ENCODE measurements at regions not wholly inside any gene's neighbourhood (a gene's known extent, or its start where the extent isn't known, plus 50 kb on each side); places are given as distances from the start of the nearest gene placed in this dataset.

DNA sequence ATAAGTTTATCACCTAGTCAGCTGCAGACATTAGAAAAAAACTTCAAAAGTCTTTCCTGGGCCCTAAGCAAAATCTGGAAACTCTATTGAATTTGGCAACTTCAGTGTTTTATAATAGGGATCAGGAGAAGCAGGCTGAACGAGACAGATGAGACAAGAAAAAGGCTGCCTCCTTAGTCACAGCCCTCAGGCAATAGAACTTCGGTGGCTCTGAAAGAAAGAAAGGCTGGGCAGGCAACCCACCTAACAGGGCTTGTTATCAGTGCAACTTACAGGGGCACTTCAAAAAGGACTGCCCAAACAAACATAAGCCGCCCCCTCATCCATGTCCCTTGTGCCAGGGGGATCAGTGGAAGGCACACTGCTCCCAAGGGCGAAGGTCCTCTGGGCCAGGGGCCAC lies 657.9 kb upstream of the HS3ST5 start (continued):
- TF ChIP-seq STAT1 (IDR thresholded peaks at IDR 0.05; ENCODE audit: unreplicated experiment) (no peak), EZH2phosphoT487 (IDR thresholded peaks at IDR 0.05; ENCODE audit: unreplicated experiment) (no peak), NANOG (IDR thresholded peaks at IDR 0.05; ENCODE audit: borderline replicate concordance) (no peak), ZNF331 (CRISPR knock-in tag; IDR thresholded peaks at IDR 0.05; ENCODE audit: low read depth) (no peak), POLR2AphosphoS5 (IDR thresholded peaks at IDR 0.05; ENCODE audit: low read depth) (no peak), CREB1 (CRISPR knock-in tag; IDR thresholded peaks at IDR 0.05; ENCODE audit: low read depth) (no peak)
- TF ChIP-seq, protein P1, sequence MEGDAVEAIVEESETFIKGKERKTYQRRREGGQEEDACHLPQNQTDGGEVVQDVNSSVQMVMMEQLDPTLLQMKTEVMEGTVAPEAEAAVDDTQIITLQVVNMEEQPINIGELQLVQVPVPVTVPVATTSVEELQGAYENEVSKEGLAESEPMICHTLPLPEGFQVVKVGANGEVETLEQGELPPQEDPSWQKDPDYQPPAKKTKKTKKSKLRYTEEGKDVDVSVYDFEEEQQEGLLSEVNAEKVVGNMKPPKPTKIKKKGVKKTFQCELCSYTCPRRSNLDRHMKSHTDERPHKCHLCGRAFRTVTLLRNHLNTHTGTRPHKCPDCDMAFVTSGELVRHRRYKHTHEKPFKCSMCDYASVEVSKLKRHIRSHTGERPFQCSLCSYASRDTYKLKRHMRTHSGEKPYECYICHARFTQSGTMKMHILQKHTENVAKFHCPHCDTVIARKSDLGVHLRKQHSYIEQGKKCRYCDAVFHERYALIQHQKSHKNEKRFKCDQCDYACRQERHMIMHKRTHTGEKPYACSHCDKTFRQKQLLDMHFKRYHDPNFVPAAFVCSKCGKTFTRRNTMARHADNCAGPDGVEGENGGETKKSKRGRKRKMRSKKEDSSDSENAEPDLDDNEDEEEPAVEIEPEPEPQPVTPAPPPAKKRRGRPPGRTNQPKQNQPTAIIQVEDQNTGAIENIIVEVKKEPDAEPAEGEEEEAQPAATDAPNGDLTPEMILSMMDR (conservative IDR thresholded peaks at IDR 0.05; ENCODE audit: low read depth in 2 of 2), result no peak

DNA sequence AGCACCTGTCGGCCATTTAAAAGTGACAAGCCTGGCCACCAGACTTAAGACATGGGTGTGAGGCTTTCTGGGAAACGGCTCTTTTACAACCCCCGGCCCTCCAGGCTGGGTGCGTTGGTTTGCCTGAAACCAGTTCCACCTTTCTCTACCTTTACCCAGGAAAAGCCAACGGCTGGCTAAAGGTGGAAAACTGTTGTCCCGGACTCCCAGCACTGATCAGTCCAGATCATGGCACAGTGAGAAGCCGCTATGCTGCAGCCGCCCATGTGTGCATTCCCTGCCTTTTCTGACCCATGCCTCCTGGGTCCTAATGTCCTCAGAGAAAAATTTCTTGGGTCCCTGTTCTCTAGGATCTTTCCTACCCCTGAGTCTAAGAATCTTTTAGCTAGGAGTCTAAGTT lies 655.7 kb upstream of the HS3ST5 start:
- Mint-ChIP-seq H3K27me3 (ENCODE audit: insufficient read depth, low read depth, poor library complexity) (no peaks in the 10 kb centered on the region), H3K9me3 (peaks cover 13% of the 10 kb centered on the region), H3K36me3 (ENCODE audit: low read depth) (peaks cover 19% of the 10 kb centered on the region; the same call in 2 of the 3 replicates), H3K4me3 (no peak overlapping the region), H3K27ac (no peak overlapping the region), H3K4me1 (peaks cover 12% of the 10 kb centered on the region)
- no peak for DNase-seq (ENCODE audit: low spot score)
- H2AFZ ChIP-seq, result 0 out of 2 replicates have a peak overlapping the region, but pooled peaks have one; percentile 43
- no peaks in the 10 kb centered on the region for H3K79me2 ChIP-seq (replicated peaks; ENCODE audit: insufficient read depth)
- no peak overlapping the region for H3K27ac ChIP-seq (ENCODE audit: low read depth)
- H3F3A ChIP-seq (replicated peaks; ENCODE audit: low read depth), result no peaks in the 10 kb centered on the region
- no peak overlapping the region for H3K4me2 ChIP-seq
- no peaks in the 10 kb centered on the region for H3K27me3 ChIP-seq (ENCODE audit: insufficient read depth)
- H3K4me1 ChIP-seq (ENCODE audit: insufficient read depth), result peaks cover 3% of the 10 kb centered on the region; the same call in 1 of the 2 replicates
- ATAC-seq, result no peak
- no peaks in the 10 kb centered on the region; the same call in 1 of the 2 replicates for H3K9me2 ChIP-seq (ENCODE audit: insufficient read depth)
- no peaks in the 10 kb centered on the region for H4K20me1 ChIP-seq (replicated peaks; ENCODE audit: insufficient read depth)
- no peaks in the 10 kb centered on the region for H3K36me3 ChIP-seq (ENCODE audit: insufficient read depth)
- no peak overlapping the region for H3K4me3 ChIP-seq
- TF ChIP-seq ZNF331 (CRISPR knock-in tag; IDR thresholded peaks at IDR 0.05; ENCODE audit: low read depth) (no peak), JUNB (IDR thresholded peaks at IDR 0.05; ENCODE audit: unreplicated experiment) (no peak), NANOG (IDR thresholded peaks at IDR 0.05; ENCODE audit: borderline replicate concordance) (no peak), CREB1 (CRISPR knock-in tag; IDR thresholded peaks at IDR 0.05; ENCODE audit: low read depth) (no peak), POLR2AphosphoS5 (IDR thresholded peaks at IDR 0.05; ENCODE audit: low read depth) (no peak), STAT1 (IDR thresholded peaks at IDR 0.05; ENCODE audit: unreplicated experiment) (no peak), ZNF114 (CRISPR knock-in tag; IDR thresholded peaks at IDR 0.05) (no peak), EZH2phosphoT487 (IDR thresholded peaks at IDR 0.05; ENCODE audit: unreplicated experiment) (no peak), EZH2 (IDR thresholded peaks at IDR 0.05; ENCODE audit: low read depth, unreplicated experiment) (no peak)
- TF ChIP-seq, protein P2, sequence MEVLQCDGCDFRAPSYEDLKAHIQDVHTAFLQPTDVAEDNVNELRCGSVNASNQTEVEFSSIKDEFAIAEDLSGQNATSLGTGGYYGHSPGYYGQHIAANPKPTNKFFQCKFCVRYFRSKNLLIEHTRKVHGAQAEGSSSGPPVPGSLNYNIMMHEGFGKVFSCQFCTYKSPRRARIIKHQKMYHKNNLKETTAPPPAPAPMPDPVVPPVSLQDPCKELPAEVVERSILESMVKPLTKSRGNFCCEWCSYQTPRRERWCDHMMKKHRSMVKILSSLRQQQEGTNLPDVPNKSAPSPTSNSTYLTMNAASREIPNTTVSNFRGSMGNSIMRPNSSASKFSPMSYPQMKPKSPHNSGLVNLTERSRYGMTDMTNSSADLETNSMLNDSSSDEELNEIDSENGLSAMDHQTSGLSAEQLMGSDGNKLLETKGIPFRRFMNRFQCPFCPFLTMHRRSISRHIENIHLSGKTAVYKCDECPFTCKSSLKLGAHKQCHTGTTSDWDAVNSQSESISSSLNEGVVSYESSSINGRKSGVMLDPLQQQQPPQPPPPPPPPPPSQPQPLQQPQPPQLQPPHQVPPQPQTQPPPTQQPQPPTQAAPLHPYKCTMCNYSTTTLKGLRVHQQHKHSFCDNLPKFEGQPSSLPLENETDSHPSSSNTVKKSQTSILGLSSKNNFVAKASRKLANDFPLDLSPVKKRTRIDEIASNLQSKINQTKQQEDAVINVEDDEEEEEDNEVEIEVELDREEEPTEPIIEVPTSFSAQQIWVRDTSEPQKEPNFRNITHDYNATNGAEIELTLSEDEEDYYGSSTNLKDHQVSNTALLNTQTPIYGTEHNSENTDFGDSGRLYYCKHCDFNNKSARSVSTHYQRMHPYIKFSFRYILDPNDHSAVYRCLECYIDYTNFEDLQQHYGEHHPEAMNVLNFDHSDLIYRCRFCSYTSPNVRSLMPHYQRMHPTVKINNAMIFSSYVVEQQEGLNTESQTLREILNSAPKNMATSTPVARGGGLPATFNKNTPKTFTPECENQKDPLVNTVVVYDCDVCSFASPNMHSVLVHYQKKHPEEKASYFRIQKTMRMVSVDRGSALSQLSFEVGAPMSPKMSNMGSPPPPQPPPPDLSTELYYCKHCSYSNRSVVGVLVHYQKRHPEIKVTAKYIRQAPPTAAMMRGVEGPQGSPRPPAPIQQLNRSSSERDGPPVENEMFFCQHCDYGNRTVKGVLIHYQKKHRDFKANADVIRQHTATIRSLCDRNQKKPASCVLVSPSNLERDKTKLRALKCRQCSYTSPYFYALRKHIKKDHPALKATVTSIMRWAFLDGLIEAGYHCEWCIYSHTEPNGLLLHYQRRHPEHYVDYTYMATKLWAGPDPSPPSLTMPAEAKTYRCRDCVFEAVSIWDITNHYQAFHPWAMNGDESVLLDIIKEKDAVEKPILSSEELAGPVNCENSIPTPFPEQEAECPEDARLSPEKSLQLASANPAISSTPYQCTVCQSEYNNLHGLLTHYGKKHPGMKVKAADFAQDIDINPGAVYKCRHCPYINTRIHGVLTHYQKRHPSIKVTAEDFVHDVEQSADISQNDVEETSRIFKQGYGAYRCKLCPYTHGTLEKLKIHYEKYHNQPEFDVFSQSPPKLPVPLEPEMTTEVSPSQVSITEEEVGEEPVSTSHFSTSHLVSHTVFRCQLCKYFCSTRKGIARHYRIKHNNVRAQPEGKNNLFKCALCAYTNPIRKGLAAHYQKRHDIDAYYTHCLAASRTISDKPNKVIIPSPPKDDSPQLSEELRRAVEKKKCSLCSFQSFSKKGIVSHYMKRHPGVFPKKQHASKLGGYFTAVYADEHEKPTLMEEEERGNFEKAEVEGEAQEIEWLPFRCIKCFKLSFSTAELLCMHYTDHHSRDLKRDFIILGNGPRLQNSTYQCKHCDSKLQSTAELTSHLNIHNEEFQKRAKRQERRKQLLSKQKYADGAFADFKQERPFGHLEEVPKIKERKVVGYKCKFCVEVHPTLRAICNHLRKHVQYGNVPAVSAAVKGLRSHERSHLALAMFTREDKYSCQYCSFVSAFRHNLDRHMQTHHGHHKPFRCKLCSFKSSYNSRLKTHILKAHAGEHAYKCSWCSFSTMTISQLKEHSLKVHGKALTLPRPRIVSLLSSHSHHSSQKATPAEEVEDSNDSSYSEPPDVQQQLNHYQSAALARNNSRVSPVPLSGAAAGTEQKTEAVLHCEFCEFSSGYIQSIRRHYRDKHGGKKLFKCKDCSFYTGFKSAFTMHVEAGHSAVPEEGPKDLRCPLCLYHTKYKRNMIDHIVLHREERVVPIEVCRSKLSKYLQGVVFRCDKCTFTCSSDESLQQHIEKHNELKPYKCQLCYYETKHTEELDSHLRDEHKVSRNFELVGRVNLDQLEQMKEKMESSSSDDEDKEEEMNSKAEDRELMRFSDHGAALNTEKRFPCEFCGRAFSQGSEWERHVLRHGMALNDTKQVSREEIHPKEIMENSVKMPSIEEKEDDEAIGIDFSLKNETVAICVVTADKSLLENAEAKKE (CRISPR knock-in tag; IDR thresholded peaks at IDR 0.05), result no peak
- TF ChIP-seq, protein P3, sequence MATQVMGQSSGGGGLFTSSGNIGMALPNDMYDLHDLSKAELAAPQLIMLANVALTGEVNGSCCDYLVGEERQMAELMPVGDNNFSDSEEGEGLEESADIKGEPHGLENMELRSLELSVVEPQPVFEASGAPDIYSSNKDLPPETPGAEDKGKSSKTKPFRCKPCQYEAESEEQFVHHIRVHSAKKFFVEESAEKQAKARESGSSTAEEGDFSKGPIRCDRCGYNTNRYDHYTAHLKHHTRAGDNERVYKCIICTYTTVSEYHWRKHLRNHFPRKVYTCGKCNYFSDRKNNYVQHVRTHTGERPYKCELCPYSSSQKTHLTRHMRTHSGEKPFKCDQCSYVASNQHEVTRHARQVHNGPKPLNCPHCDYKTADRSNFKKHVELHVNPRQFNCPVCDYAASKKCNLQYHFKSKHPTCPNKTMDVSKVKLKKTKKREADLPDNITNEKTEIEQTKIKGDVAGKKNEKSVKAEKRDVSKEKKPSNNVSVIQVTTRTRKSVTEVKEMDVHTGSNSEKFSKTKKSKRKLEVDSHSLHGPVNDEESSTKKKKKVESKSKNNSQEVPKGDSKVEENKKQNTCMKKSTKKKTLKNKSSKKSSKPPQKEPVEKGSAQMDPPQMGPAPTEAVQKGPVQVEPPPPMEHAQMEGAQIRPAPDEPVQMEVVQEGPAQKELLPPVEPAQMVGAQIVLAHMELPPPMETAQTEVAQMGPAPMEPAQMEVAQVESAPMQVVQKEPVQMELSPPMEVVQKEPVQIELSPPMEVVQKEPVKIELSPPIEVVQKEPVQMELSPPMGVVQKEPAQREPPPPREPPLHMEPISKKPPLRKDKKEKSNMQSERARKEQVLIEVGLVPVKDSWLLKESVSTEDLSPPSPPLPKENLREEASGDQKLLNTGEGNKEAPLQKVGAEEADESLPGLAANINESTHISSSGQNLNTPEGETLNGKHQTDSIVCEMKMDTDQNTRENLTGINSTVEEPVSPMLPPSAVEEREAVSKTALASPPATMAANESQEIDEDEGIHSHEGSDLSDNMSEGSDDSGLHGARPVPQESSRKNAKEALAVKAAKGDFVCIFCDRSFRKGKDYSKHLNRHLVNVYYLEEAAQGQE (IDR thresholded peaks at IDR 0.05; ENCODE audit: unreplicated experiment), result no peak

Data from GM23338 (cell line).